ENCODE measurements at regions not wholly inside any gene's neighbourhood (a gene's known extent, or its start where the extent isn't known, plus 50 kb on each side); places are given as distances from the start of the nearest gene placed in this dataset.
A peak's percentile ranks its signal among the peaks of the same experiment; 100 is the strongest.

GRCh38 chr12:58186914-58187313 is 245.5 kb downstream of the ATP23 start:
- TF ChIP-seq SPI1 (IDR thresholded peaks at IDR 0.05; ENCODE audit: borderline replicate concordance, low read depth) (peak; percentile 62; the same call in 1 of the 2 replicates), POLR2AphosphoS5 (IDR thresholded peaks at IDR 0.05; ENCODE audit: low read depth) (no peak), REST (IDR thresholded peaks at IDR 0.05; ENCODE audit: insufficient replicate concordance, low read depth) (no peak)
- H3K27me3 ChIP-seq (ENCODE audit: insufficient read depth, poor library complexity, severe bottlenecking): no peaks in the 10 kb centered on the region
- peak; percentile 3 to 41 for DNase-seq (ENCODE audit: low read depth in 1 of 2, low spot score in 1 of 2)
- no peak overlapping the region for H3K27ac ChIP-seq (replicated peaks)
- no peak overlapping the region for H3K4me3 ChIP-seq (replicated peaks; ENCODE audit: insufficient read depth, low read length)

GRCh38 chr12:58189030-58189429 is 247.7 kb downstream of the ATP23 start:
- Histone ChIP-seq H3K27me3 (ENCODE audit: insufficient read depth, poor library complexity, severe bottlenecking) (no peaks in the 10 kb centered on the region), H3K27ac (replicated peaks) (no peak overlapping the region), H3K4me3 (replicated peaks; ENCODE audit: insufficient read depth, low read length) (no peak overlapping the region)
- TF ChIP-seq SPI1 (IDR thresholded peaks at IDR 0.05; ENCODE audit: borderline replicate concordance, low read depth): no peak
- no peak for TF ChIP-seq GABPA (IDR thresholded peaks at IDR 0.05; ENCODE audit: low read depth)
- TF ChIP-seq REST (IDR thresholded peaks at IDR 0.05; ENCODE audit: insufficient replicate concordance, low read depth): no peak
- TF ChIP-seq POLR2AphosphoS5 (IDR thresholded peaks at IDR 0.05; ENCODE audit: low read depth): no peak
- TF ChIP-seq CTCF (IDR thresholded peaks at IDR 0.05; ENCODE audit: insufficient read depth, low read length): no peak
- DNase-seq (ENCODE audit: low read depth in 1 of 2, low spot score in 1 of 2): no peak

GRCh38 chr12:58189893-58190292 is 248.5 kb downstream of the ATP23 start:
- TF ChIP-seq CTCF (IDR thresholded peaks at IDR 0.05; ENCODE audit: insufficient read depth, low read length): no peak
- no peak for TF ChIP-seq GABPA (IDR thresholded peaks at IDR 0.05; ENCODE audit: low read depth)
- no peak for TF ChIP-seq SPI1 (IDR thresholded peaks at IDR 0.05; ENCODE audit: borderline replicate concordance, low read depth)
- no peak for TF ChIP-seq POLR2AphosphoS5 (IDR thresholded peaks at IDR 0.05; ENCODE audit: low read depth)
- TF ChIP-seq REST (IDR thresholded peaks at IDR 0.05; ENCODE audit: insufficient replicate concordance, low read depth): no peak
- no peak overlapping the region for H3K27ac ChIP-seq (replicated peaks)
- no peak for DNase-seq (ENCODE audit: low read depth in 1 of 2, low spot score in 1 of 2)
- H3K4me3 ChIP-seq (replicated peaks; ENCODE audit: insufficient read depth, low read length): no peak overlapping the region
- no peaks in the 10 kb centered on the region for H3K27me3 ChIP-seq (ENCODE audit: insufficient read depth, poor library complexity, severe bottlenecking)

Measured in HL-60 (cell line).